TTC549 (cell line): ENCODE measurements at regions not wholly inside any gene's neighbourhood (a gene's known extent, or its start where the extent isn't known, plus 50 kb on each side); places are given as distances from the start of the nearest gene placed in this dataset.
"Not testable (repeated sequence)": the region's sequence is repeated elsewhere in the genome, so short reads cannot be mapped to it uniquely, and the experiment has no call there.

Source experiments
- FAIRE-seq: peaks from 2 replicates; lab custom pipeline; 2012; peaks lifted over from hg19 to GRCh38; lab: Jason Lieb, UNC

- not testable (repeated sequence) for FAIRE-seq
Observed at GRCh38 chr3:16077146-16077545, 97.3 kb upstream of the GALNT15 start.

GRCh38 chr3:16077681-16078080 lies 96.8 kb upstream of the GALNT15 start:
- FAIRE-seq, result not testable (repeated sequence)

GRCh38 chr3:16079519-16079918 lies 95.0 kb upstream of the GALNT15 start:
- no peak for FAIRE-seq

DNA sequence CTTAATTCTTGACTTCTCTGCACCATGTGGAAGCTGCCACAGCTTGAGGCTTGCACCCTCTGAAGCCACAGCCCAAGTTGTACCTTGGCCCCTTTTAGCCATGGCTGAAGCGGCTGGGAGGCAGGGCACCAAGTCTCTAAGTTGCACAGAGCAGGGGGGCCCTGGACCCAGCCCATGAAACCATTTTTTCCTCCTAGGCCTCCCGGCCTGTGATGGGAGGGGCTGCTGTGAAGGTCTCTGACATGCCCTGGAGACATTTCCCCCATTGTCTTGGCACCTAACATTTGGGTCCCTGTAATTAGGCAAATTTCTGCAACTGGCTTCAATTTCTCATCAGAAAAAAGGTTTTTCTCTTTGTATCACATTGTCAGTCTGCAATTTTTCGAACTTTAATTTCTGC lies 92.8 kb upstream of the GALNT15 start:
- no peak for FAIRE-seq

DNA sequence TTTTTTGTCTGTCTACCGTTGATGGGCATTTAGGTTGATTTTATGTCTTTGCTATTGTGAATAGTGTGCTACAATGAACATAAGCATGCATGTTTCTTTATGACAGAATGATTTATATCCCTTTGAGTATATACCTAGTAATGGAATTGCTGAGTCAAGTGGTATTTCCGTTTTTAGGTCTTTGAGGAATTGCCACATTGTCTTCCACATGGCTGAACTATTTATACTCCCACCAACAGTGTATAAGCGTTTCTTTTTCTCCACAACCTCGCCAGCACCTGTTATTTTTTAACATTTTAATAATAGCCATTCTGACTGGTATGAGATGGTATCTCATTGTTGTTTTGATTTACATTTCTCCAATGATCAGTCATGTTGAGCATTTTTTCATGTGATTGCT lies 89.6 kb upstream of the GALNT15 start:
- FAIRE-seq, result no peak

- no peak for FAIRE-seq
Observed at GRCh38 chr3:16085410-16085809, 89.1 kb upstream of the GALNT15 start.

GRCh38 chr3:16085884-16086608 lies 88.4 kb upstream of the GALNT15 start:
- FAIRE-seq, result no peak

DNA sequence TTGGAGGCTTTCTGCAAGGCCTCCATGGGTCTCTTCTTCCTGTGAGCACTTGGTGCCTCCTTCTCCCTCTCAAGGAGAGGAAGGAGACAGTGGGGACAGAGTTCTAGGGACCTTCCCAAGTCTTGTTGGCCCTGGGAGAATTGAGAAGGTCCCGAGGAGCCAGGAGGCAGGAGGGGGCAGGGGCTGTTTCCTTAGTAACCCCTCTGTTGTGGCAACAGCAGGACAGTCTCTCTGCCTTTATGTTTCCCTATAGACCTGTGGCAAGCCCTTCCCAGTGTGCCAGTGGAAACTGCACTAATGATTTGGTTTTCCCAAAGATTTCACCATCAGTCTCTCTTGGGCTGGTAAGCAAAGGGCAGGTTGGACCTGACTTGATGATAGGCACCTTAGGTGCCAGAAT lies 87.8 kb upstream of the GALNT15 start:
- FAIRE-seq, result no peak

DNA sequence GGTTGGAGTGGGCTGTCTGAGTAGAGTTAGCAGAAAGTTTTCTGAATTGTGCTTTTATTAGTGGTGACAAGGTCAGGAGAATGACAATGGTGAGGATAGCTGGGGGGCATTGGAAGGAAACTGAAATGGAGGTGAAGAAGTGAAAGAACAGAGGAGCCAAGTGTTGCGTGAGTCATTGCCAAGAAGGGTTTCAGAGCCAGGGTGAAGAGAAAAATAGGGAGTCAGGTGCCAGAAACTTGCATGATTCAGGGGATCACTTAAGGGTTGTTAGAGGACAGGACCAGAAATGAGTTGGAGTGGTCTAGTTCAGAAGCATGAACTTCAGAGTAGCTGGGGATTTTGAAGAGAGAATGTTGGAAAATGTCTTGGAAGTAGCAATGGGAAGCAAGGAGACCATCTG lies 86.0 kb upstream of the GALNT15 start:
- no peak for FAIRE-seq

- FAIRE-seq, result no peak
Observed at GRCh38 chr3:16089521-16089920, 85.0 kb upstream of the GALNT15 start.

DNA sequence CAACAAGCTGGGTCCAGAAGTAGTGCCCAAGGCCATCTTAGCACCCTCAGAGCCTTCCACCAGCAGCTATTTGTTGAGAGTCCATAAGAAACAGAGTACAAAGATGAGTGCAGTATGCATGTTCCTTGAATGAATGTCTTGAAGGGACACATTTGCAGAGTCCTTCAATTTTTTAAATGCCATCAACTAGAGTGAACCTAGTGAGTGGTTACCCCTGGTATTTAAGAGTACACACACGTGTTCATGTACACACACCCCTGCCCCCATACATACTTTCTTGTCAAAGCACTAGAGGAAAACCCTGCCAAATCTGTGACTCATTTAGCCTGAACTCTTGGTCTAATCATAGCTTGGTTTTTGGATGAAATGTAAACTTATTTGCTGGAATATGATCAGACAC lies 84.5 kb upstream of the GALNT15 start:
- FAIRE-seq, result no peak

GRCh38 chr3:16090706-16091105 lies 83.8 kb upstream of the GALNT15 start:
- FAIRE-seq, result no peak

- no peak for FAIRE-seq
Observed at GRCh38 chr3:16092923-16093322, 81.6 kb upstream of the GALNT15 start.

- FAIRE-seq, result no peak
Observed at GRCh38 chr3:16101295-16102186, 72.9 kb upstream of the GALNT15 start.

- FAIRE-seq, result no peak
Observed at GRCh38 chr3:16102187-16102561, 72.3 kb upstream of the GALNT15 start.

GRCh38 chr3:16102905-16103364 lies 71.5 kb upstream of the GALNT15 start:
- no peak for FAIRE-seq

DNA sequence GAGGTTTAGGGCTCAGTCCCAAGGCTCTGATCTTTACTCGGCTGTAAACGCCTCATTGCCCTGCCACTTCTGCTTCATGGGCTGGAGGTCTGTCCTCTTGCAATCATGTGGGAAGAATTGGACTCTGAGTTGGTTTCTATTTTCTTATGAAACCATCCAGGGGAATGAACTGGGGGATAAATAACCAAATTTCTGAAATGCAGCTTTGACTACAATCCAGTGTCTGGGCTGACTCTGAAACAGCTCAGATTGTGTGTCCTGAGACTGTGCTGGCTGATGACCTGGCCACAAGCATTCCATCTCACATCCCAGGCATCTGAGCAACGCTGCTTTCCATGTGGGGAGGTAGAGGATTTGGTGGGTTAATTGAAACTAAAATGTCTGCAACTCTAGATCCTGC lies 71.0 kb upstream of the GALNT15 start:
- no peak for FAIRE-seq

- FAIRE-seq, result no peak
Observed at GRCh38 chr3:16104156-16104555, 70.3 kb upstream of the GALNT15 start.

DNA sequence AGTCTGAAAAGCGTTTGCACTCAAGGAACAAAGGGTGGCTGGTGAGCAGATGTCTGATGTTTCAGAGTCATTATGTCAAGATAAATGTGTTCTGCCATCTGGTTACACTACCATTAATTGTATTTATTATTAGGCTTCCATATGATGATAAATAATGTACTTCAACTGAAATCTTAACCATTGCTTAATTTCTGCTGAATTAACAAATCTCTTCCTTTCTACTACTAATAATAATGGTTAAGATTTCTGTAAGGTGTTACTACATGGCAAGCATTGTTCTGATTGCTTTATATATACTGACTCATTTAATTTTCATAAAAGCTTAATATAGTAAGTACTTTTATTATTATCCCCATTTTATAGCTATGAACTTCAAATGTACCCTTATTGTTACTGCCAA lies 68.4 kb upstream of the GALNT15 start:
- no peak for FAIRE-seq

- no peak for FAIRE-seq
Observed at GRCh38 chr3:16108424-16108823, 66.1 kb upstream of the GALNT15 start.

DNA sequence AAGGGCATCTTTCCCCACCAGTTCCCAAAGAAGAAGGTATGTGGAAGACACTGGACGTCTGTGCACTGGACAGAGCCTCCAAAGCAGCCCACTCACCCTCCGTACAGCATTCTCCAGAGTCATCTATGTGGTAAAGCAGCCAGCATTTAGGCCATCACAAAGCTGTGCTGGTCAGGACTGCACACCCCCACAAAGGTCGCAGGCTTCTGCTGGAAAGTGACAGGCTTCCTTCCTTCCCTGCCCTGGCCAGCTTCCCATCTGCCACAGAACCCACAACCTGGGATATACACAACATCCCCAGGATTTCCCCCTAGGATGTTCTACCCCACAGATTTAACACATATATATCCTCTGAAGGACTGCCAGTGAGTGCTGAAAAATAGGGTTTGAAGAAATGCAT lies 64.6 kb upstream of the GALNT15 start:
- FAIRE-seq, result no peak

DNA sequence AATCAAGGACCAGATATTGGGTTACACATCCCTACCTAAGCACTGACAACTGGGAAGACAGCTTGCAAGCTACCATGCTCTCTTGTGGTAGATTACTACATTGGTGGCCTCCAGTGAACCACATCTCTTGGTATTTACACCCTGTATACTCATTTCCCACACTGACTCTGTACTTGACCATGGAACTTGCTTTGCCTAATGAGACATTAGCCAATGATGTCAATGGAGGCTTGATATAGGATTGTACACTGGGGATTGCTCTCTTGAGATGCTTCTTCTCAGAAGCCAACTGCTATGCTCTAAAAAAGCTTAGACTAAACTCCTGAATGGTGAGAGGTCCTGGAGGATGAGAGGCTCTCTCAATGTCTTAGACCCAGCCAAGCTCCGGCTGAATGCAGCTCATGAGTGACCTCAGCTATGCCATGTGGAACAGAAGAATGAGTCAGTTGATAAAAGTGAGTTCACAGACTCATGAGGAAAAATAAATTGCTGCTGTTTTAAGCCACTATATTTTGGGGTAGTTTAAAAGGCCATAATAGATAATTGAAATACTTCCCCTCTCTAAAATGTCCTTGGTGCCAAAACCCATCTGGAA lies 61.5 kb upstream of the GALNT15 start:
- FAIRE-seq, result no peak

DNA sequence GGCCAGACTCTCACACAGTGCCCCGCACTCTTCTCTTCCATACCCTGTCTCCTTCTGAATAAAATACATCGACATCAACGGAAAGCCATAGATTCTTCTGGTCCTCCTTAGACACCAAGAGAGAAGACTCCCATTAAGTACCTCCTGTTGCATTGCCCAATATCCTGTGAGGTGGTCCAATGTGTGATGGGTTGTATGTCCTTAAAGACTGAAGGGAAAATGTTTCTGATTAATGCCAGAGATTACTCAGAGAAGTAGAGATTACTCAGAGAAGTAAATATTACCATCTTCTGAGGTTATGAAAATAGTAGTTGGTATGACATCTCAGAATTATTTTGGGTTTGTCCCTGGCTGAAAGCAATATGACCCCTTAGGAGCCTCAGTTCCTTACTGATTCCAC lies 60.8 kb upstream of the GALNT15 start:
- no peak for FAIRE-seq
